ENCODE measurements at regions not wholly inside any gene's neighbourhood (a gene's known extent, or its start where the extent isn't known, plus 50 kb on each side); places are given as distances from the start of the nearest gene placed in this dataset.

DNA sequence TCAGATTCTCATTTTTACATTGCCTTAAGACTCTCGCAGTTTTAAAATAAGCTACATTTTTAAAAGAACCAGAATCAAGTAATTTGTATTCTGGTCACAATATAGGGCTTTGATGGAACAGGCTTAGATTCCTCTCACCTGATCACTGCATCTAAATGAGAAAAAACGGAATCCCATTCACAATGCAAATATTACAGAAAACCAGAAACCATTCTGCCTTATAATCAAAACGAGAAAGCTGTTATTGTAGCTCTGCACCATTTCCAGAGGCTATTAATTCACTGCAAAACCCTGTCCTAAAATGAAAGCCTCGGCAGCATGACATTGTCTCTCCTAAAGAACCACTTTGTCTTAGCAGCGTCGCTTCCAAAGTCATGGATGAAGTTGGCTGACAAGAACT, 116.1 kb upstream of the ZNF366 start:
- BruUV-seq (replicated peaks), result no TSS peak
- intact Hi-C loops (cut with micrococcal nuclease), result no loop called here
- H3K79me2 ChIP-seq (ENCODE audit: low read length), result no peaks in the 10 kb centered on the region
- no peaks in the 10 kb centered on the region for H3K36me3 ChIP-seq (ENCODE audit: low read depth, low read length)
- H4K20me1 ChIP-seq (ENCODE audit: low read length), result no peaks in the 10 kb centered on the region
- peaks cover 9% of the 10 kb centered on the region; the same call in 1 of the 2 replicates for H3K4me1 ChIP-seq (ENCODE audit: insufficient read depth, low read length)
- H3K9me2 ChIP-seq (replicated peaks; ENCODE audit: low read length), result no peaks in the 10 kb centered on the region
- no peaks in the 10 kb centered on the region for H3K9me3 ChIP-seq (ENCODE audit: low read length)
- no peak overlapping the region for H3K4me2 ChIP-seq (ENCODE audit: low read length)
- H2AFZ ChIP-seq (ENCODE audit: low read length), result no peak overlapping the region
- no peaks in the 10 kb centered on the region for H3F3A ChIP-seq (ENCODE audit: low read length, unreplicated experiment)
- no peak for TF ChIP-seq EZH2 (IDR thresholded peaks at IDR 0.05; ENCODE audit: low read length, unreplicated experiment)
- TF ChIP-seq EZH2phosphoT487 (IDR thresholded peaks at IDR 0.05; ENCODE audit: borderline replicate concordance, low read length), result no peak
- TF ChIP-seq, protein P1, sequence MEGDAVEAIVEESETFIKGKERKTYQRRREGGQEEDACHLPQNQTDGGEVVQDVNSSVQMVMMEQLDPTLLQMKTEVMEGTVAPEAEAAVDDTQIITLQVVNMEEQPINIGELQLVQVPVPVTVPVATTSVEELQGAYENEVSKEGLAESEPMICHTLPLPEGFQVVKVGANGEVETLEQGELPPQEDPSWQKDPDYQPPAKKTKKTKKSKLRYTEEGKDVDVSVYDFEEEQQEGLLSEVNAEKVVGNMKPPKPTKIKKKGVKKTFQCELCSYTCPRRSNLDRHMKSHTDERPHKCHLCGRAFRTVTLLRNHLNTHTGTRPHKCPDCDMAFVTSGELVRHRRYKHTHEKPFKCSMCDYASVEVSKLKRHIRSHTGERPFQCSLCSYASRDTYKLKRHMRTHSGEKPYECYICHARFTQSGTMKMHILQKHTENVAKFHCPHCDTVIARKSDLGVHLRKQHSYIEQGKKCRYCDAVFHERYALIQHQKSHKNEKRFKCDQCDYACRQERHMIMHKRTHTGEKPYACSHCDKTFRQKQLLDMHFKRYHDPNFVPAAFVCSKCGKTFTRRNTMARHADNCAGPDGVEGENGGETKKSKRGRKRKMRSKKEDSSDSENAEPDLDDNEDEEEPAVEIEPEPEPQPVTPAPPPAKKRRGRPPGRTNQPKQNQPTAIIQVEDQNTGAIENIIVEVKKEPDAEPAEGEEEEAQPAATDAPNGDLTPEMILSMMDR (conservative IDR thresholded peaks at IDR 0.05; ENCODE audit: low read depth, low read length), result no peak
- ChIA-PET POLR2A (ENCODE audit: unreplicated experiment) (no interaction called here), CTCF (no interaction called here)
- no peak overlapping the region for H3K9ac ChIP-seq (ENCODE audit: low read length)
- no peak for ATAC-seq
- H3K4me3 ChIP-seq (ENCODE audit: low read length), result no peak overlapping the region
- no peaks in the 10 kb centered on the region for H3K27me3 ChIP-seq (ENCODE audit: low read length)
- DNase-seq, result no peak
- no peak overlapping the region for H3K27ac ChIP-seq (ENCODE audit: low read length)

GRCh38 chr5:72622170-72622760, 115.1 kb upstream of the ZNF366 start:
- ATAC-seq (no peak), DNase-seq (no peak)
- Histone ChIP-seq H3K9ac (ENCODE audit: low read length) (no peak overlapping the region), H3K4me2 (ENCODE audit: low read length) (no peak overlapping the region), H4K20me1 (ENCODE audit: low read length) (no peaks in the 10 kb centered on the region), H3K9me2 (replicated peaks; ENCODE audit: low read length) (no peaks in the 10 kb centered on the region), H3K27ac (ENCODE audit: low read length) (no peak overlapping the region), H3K9me3 (ENCODE audit: low read length) (no peaks in the 10 kb centered on the region), H3K4me3 (ENCODE audit: low read length) (no peak overlapping the region), H3K79me2 (ENCODE audit: low read length) (no peaks in the 10 kb centered on the region), H3K27me3 (ENCODE audit: low read length) (no peaks in the 10 kb centered on the region), H3K36me3 (ENCODE audit: low read depth, low read length) (no peaks in the 10 kb centered on the region), H3K4me1 (ENCODE audit: insufficient read depth, low read length) (peaks cover 9% of the 10 kb centered on the region; the same call in 1 of the 2 replicates), H3F3A (ENCODE audit: low read length, unreplicated experiment) (no peaks in the 10 kb centered on the region), H2AFZ (ENCODE audit: low read length) (no peak overlapping the region)
- POLR2A ChIA-PET (ENCODE audit: unreplicated experiment), result no interaction called here
- intact Hi-C loops (cut with micrococcal nuclease), result no loop called here
- no TSS peak for BruUV-seq (replicated peaks)
- TF ChIP-seq EZH2phosphoT487 (IDR thresholded peaks at IDR 0.05; ENCODE audit: borderline replicate concordance, low read length), result no peak
- TF ChIP-seq EZH2 (IDR thresholded peaks at IDR 0.05; ENCODE audit: low read length, unreplicated experiment), result no peak
- TF ChIP-seq, protein P1 (conservative IDR thresholded peaks at IDR 0.05; ENCODE audit: low read depth, low read length), result no peak
- CTCF ChIA-PET, result no interaction called here

- ATAC-seq (no peak), DNase-seq (no peak)
- Histone ChIP-seq H3K9me2 (replicated peaks; ENCODE audit: low read length) (no peaks in the 10 kb centered on the region), H2AFZ (ENCODE audit: low read length) (no peak overlapping the region), H3K36me3 (ENCODE audit: low read depth, low read length) (no peaks in the 10 kb centered on the region), H3K27ac (ENCODE audit: low read length) (no peak overlapping the region), H3K27me3 (ENCODE audit: low read length) (no peaks in the 10 kb centered on the region), H3F3A (ENCODE audit: low read length, unreplicated experiment) (no peaks in the 10 kb centered on the region), H3K4me1 (ENCODE audit: insufficient read depth, low read length) (peaks cover 9% of the 10 kb centered on the region; the same call in 1 of the 2 replicates), H3K9me3 (ENCODE audit: low read length) (no peaks in the 10 kb centered on the region), H3K4me3 (ENCODE audit: low read length) (no peak overlapping the region), H3K9ac (ENCODE audit: low read length) (no peak overlapping the region), H3K79me2 (ENCODE audit: low read length) (no peaks in the 10 kb centered on the region), H4K20me1 (ENCODE audit: low read length) (no peaks in the 10 kb centered on the region), H3K4me2 (ENCODE audit: low read length) (no peak overlapping the region)
- POLR2A ChIA-PET (ENCODE audit: unreplicated experiment), result no interaction called here
- TF ChIP-seq EZH2phosphoT487 (IDR thresholded peaks at IDR 0.05; ENCODE audit: borderline replicate concordance, low read length) (no peak), EZH2 (IDR thresholded peaks at IDR 0.05; ENCODE audit: low read length, unreplicated experiment) (no peak)
- TF ChIP-seq, protein P1 (conservative IDR thresholded peaks at IDR 0.05; ENCODE audit: low read depth, low read length), result no peak
- no TSS peak for BruUV-seq (replicated peaks)
- CTCF ChIA-PET, result no interaction called here
- intact Hi-C loops (cut with micrococcal nuclease), result no loop called here
Observed at GRCh38 chr5:72621576-72621975, 114.4 kb upstream of the ZNF366 start.

All from PC-3 (cell line).